ELR (cell line): ENCODE measurements at regions not wholly inside any gene's neighbourhood (a gene's known extent, or its start where the extent isn't known, plus 50 kb on each side); places are given as distances from the start of the nearest gene placed in this dataset.
"Not testable (repeated sequence)": the region's sequence is repeated elsewhere in the genome, so short reads cannot be mapped to it uniquely, and the experiment has no call there.

Experiments used
- DNase-seq: peaks from one replicate; pipeline ENCODE4 v3.0.0-alpha.2; 2015; ENCODE audit warnings: low read depth

DNA sequence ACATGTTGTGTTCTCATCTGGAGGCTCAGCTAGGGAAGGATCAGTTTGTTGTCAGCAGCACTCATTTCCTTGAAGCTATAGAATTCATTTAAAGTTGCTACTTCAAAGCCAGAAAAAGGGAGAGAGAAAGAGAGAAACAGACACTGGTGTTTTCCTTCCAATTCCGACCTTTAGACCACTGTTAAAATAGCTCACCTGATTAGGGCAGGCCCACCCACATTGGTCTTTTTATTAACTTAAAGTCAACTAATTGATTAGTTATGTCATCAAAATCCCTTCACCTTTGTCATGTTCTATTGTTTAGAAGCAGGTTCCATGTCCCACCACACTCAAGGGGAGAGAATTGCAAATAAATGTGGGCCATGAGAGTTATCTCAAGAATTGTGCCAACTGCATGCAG lies 560.2 kb downstream of the PCDH17 start:
- no peak for DNase-seq

DNA sequence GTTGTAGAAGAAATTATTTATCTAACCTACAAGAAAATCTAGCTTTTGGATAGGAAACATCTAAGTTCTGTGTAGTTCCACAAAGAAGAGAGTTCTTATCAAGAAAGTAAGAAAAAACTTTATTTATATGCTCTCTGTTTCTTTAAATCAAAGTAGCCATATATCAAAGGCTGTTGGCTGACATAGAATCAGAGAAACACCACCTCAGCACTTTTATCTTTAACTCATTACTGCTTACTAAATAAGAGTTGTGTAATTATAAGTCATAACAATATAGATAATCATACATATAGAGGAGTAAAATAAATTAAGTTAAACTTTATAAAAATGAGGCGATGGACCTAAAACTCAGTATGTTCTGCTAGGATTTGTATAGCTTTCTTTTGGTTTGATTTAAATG lies 570.6 kb downstream of the PCDH17 start:
- DNase-seq, result no peak

DNA sequence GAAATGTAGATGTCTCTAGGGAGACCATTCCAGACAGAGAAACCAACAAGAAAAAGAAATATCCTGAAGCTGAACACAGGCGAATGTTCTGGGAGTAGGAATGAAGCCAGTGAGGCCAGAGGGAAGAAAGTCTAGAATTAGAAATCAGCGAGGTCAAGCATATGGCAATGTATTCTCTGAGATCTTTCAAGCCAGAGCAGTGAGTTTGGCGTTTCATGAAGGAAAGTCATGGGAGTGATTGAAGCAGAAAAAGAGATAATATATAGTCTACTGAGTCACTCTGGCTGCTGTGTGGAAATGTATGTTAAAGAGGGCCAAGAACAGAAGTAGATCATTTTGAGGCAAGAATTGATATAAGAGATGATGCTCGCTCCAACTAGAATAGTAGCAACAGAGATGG lies 576.0 kb downstream of the PCDH17 start:
- no peak for DNase-seq

DNA sequence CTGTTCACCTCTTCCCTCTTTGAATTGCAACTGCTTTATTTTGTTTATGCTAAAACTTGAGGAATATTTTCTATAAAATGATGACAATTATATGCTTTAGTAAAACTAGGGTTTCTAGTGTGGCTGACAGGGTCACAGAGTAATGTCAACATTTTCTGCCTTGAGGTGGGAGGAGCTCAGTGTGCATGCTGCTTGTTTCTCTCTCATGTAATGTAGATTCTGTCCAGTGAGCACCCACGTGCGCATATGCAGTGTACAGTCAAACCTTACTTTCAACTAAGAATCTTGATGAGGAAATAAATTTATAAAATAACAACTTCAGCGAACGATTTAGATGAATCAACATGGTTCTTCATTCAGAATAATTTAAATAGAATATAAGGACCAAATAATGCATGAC lies 603.9 kb downstream of the PCDH17 start:
- no peak for DNase-seq

DNA sequence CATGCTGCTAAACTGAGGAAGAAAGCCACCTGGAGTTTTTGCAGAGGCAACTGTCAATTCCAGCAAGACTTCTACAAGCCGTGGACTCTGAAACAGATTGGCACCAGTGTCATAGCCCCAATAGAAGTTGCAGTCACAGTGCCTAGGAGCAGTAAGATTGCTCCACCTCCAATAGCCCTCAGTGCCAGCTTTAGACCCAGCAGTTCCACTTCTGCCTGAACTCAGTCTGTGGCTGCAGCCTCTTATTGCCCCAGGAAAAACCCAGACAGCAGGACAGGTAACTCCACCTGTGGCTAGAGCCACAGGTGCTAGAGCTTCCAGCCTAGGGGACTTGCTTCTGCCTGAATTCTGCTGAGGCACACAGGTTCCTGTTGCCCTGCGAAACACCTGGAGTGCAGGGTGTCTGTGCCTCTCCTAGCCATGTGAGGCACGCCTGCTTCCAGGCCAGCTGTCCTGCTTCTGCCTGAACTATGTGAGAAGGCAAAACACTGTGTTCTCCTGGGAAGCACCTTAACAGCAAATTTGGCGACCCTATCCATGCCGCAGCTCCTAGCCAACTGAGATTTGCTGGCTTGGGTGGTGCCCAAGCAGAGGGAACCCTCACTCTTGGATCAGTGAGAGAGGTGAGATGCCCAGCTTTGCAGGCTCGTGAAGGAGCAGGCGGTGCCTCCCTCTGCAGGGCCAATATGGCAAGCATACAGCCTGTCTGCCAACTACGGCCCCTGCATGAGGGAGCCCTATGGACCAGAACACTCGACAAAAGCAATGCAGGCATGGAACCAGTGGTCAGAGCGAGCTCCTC lies 607.6 kb downstream of the PCDH17 start:
- no peak for DNase-seq

DNA sequence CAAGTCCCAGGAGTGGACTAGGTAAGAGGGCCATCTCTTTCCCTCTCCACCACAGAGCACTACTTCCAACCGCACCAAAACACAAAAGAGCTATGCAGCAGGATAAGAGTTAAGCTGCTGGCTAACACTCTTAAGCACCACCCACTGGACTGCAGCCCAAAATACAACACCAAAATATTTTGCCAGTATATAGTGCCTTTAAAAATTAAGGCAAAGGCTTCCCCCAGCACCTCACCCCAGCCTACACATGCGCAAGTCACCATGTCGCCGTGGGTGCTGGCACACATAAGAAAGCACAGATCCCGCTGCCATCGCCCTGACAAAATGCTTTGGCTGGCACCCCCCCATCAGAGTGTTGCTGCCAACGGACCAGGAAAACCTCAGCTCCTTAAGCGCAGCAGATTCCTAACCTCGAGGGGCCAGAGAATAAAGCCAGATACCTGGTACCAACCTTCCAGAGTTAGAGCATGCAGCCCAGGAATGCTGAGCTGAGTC lies 608.3 kb downstream of the PCDH17 start:
- DNase-seq, result no peak

DNA sequence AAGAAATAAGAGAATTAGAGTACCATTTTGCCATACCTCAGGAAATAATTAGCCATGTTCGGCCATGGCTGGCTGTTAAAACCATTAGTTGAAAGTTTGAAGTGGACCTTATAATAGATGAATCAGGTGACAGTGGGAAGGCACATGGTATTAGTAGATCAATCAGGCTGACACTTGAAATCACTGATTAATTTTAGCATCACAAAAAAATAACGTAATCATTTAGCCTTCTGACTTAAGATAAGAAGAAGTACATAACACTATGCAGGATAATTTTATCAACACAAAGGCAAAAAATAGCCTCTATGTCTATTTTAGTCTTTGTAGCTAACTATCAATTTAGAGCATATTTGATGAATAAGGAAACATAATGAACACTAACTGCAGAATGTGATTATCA lies 615.5 kb downstream of the PCDH17 start:
- DNase-seq, result no peak

DNA sequence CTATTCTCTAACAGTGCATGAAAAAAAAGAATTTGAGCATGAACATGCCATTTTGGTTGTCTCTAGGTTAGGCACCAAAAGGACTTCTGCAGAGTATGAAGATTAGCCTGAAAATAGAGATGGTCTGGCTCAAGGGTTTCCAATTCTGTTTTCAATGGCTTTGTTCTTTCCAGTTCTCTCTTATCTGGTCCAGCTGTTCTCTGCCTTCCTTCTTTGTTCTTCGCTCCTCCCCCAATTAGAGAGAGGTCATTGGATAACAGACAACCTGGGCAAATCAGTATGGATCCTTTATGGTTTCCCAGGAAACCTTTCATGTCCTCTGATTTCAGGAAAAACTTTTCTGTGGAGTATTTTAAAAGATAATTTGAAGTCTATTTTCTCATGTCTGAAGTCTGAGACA lies 623.4 kb downstream of the PCDH17 start:
- no peak for DNase-seq

DNA sequence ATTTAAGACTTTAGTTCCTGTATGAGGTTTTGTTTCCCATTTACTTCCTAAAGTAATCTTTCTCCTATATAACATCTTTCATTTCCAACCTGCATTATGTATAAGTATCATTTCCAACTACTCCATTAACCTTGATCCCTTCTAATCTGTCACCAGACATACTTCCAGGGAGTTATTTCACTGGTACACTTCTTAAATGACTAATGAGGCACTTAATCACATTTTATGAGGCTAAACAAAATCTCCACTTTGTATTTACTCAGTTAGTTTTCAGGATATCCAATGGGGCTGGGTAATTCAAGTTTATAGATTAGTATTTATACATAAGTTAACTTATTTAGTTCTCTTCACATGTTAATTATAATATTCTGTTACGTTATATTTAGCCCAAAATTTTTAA lies 634.7 kb downstream of the PCDH17 start:
- DNase-seq, result no peak

DNA sequence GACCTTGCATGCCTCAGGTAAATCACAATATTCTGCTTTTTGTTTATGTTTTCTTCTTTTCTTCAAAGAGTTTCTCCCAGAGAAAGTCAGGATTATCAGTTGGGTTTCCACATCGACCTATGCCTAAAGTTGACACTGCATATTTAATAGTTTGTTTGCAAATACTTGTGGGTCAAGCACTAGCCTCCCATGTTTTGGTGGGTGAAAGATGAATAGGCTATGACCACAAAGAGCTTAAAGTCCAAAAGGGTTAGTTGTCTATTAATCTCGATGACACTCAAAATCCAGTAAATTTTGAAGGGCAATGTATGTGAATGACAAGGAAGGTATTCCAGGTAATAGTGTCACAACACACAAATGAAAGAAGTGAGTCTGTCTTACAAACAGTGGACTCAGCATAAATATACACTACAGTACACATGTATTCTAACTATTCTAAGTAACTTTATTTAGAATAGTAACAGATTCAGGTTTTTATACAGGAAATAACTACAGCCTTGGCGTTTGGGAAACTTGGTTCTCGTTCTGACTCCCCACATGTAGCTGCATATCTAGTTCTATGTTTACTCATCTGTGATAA lies 667.1 kb downstream of the PCDH17 start:
- no peak for DNase-seq

DNA sequence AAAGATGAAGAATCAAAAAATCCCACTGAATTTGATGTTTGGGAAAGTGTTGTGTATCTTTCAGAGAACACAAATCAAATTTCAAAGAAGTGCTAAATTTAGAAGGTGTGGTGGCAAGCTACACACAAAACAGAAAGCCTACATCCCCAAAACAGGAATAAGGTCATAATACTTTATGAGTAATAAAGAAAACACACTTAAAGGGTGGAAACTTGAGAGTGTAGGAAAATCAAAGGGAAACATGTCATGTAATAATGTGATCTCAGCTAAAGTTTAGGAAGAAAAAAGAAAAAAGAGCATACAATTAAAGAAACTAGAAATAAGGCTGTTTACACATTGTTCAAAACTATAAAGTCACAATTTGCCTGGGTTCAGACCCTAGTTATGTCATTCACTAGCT lies 668.7 kb downstream of the PCDH17 start:
- no peak for DNase-seq

DNA sequence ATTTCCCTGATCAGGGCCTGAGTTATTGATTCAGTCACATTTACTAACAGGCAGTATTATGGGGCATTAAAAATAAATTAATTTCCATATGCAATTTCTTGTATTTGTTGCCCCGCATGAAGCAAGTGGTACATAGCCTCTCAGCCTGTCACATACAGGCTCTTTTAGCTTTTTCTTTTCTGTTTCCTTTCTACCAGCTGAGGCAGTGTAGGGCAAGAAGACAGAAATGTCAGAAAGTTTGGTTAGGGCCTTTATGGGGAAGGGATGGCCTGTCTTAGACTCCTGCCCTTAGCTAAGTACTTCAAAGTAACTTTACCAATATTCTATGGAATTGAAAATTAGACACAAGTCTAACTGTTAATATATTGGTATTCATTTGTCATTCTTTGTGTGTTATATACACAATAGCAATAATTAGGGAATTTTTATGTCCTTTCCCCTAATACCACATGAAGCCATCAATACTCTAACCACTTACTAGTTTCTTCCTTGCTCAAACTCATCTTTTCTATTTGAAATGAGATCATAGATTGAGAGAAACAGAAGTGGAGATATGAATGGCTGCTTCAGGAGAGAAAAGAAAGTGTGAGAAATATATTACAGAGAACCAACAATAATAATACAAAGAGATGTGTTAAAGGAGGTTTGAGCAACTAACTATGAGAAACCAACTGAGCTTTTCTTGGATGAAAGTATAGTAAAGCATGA lies 669.6 kb downstream of the PCDH17 start:
- DNase-seq, result no peak

DNA sequence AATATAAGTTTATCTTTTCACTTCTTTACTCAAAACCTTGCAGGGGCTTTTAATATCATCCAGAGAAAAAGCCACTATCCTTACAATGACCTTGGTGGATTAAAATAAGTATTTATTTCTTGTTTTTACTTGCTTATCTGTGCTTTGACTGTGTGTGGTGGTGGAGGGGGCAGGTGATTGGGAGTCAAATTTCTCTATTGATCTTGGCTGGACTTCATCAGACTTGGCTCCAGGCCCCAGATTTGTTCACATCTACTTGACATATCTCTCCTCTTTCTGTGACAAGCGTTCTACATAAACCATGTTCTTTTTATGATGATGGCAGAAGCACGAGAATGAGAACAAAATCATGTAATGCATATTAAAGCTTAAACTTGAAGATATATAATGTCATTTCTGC lies 670.8 kb downstream of the PCDH17 start:
- DNase-seq, result no peak

DNA sequence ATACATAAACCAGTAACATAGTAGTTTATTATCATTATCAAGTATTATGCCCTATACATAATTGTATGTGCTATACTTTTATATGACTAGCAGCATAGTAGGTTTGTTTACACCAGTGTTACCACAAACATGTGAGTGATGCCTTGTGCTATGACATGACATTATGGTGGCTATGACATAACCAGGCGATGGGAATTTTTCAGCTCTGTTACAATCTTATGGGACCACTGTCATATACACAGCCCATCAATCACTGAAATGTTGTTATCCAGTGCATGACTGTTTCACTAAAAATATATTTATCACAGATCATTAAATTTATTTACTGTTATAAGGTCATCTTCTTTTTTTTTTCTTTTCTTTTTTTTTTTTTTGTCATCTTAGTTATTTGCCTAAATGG lies 674.5 kb downstream of the PCDH17 start:
- no peak for DNase-seq

DNA sequence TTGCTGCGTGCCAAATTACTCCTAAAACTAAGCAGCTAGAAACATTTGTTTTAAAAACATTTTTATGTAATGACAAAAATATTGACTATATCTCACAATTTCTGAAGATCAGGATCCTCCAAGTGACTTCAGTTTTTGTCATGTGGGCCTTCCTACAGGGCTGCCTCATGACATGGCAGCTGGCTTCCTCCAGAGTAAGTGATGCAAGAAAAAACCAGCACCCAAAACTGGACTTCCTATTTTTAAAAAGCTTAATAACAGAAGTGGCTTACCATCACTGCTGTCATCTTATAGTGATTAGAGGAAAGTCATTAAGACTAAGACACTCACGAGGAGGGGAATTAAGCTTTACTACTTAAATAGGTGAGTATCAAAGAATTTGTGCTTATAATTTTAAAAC lies 681.7 kb downstream of the PCDH17 start:
- DNase-seq, result no peak

DNA sequence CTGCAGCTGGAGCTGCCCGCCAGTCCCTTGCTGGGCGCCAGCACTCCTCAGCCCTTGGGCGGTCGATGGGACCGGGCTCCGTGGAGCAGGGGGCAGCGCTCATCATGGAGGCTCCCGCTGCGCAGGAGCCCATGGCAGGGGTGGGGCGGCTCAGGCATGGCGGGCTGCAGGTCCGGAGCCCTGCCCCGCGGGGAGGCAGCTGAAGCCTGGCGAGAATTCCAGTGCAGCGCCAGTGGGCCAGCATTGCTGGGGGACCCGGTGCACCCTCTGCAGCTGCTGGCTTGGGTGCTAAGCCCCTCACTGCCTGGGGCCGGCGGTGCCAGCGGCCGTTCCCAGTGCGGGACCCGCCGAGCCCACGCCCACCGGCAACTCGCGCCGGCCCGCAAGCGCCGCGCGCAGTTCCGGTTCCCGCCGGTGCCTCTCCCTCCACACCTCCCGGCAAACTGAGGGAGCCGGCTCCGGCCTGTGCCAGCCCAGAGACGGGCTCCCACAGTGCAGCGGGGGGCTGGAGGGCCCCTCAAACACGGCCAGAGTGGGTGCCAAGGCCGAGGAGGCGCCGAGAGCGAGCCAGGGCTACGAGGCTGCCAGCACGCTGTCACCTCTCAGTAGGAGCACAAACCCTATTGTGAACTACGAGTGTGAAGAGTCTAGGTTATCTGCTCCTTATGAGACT lies 687.1 kb downstream of the PCDH17 start:
- no peak for DNase-seq

DNA sequence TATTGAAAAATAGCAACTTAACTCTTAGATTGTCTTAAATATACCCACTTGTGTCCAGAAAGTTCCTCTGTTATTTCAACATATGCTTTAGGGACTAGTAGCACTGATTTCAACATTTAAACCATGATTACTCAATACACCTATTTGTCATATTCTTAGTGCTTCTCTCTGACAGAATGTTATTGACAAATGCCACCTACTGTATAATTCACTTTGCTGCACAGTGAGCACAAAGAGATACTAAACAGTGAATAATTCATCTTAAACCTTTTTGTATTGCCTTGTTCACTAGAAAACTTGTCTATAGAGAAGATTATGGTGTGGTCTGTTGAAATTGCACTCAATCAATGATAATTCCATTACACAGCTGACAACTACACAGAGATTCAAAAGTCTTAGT lies 692.6 kb downstream of the PCDH17 start:
- no peak for DNase-seq

DNA sequence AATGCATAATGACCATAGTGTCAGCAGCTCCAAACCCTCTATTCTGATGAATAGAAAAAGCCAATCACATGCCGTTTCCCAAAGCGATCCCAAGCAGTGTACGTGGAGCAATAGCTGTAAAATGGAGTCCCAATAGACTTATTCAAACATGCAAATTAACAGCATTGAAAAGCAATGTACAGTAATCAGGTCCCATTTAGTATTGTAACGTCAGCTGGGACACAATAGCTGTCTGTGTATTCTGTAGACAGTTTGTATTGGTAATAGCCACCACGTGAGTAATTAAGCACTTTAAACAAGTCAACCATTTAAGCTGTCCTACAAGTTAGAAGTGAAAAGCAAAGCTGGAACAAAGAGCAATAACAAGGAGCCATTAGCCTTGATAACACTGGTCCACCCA lies 698.2 kb downstream of the PCDH17 start:
- no peak for DNase-seq

DNA sequence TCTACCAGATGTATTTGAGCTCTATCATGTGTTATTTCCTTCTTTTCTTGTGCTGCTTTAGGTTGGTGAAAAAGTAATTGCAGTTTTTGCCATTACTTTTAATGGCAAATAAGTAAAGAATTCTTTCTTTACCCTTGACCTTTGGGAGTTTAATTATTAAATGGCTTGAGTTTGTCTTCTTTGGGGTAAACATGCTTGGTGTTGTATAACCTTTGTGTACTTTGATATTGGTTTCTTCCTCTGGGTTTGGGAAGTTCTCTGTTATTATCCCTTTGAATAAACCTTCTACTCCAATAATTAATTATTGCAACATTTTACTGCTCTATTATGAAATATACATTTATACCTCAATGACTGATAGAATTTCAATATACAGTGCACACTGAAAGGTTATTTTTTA lies 709.4 kb downstream of the PCDH17 start:
- DNase-seq, result no peak

DNA sequence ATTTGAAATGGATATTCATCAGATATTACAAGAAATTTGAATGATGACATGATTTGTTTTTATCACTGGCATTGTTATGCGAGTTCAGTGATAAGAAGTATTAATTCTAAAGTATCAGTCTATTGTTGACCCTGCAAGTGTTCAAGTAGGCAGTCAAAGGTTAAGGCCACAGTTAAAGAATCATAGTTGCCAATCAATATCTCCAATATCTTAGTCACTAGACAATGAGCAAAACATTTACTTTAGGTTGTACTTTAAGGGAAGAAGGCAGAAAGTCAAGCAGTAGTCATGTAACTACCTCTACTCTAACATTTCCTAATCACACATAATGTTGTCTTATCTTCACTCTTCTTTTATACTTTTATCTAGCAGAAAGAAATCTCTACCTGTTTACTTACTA lies 709.8 kb downstream of the PCDH17 start:
- DNase-seq, result no peak

DNA sequence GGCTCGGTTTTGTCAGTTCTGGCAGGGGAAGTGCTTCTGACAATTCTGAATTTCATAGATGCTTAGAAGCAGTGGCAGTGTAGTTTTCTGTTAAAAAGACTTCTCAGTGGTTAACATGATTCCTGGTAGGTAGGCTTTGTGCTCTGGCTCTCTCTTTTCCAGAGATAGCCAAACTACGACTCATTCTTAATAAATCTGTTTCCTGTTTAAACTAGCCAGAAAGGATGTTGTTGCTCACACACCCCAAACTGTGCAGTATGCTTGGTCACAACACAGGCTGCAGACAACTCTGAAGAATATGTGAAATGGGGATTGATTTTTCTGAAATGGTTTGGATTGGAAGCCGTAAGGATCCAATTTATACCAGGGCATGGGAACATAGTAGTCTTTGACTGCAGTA lies 711.5 kb downstream of the PCDH17 start:
- no peak for DNase-seq

DNA sequence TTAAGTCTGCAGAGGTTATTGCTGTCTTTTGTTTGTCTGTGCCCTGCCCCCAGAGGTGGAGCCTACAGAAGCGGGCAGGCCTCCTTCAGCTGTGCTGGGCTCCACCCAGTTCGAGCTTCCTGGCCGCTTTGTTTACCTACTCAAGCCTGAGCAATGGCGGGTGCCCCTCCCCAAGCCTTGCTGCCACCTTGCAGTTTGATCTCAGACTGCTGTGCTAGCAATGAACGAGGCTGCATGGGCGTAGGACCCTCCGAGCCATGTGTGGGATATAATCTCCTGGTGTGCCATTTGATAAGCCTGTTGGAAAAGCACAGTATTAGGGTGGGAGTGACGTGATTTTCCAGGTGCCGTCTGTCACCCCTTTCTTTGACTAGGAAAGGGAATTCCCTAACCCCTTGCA lies 720.6 kb downstream of the PCDH17 start:
- not testable (repeated sequence) for DNase-seq

DNA sequence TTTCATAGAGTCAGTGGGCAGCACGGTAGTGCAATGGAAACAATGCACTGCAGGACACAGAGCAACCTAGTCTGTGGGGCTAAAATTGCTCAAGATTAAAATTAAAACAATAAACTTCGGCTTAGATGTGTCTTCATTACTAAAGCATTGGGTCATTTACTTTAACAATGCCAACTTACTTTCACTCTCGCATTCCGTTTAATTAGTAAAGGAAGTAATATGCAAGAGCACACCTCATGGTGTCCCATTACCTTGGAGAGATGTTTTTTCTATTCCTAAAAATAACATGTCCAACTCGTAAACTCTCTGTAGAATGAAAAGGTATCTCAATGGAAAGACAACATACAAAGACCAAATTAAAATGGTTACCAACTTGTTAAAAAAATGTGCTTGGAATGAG lies 738.4 kb downstream of the PCDH17 start:
- DNase-seq, result no peak
